GM12878 (cell line): ENCODE measurements at regions not wholly inside any gene's neighbourhood (a gene's known extent, or its start where the extent isn't known, plus 50 kb on each side); places are given as distances from the start of the nearest gene placed in this dataset.

Experiments
- ATAC-seq: fragments of 200-7000 bp; cut with Tn5 transposase; 3 replicates; pipeline ENCODE4 v1.9.1; 2020; ENCODE audit warnings: mild to moderate bottlenecking, moderate library complexity
- BruUV-seq: library from RNA; stranded (reverse); fragments of 400-500 nt; replicated peaks from 2 replicates; lab custom pipeline; 2021; lab: Mats Ljungman, UMichigan
- CTCF ChIA-PET: fragments of 300-600 bp; sonication (Branson Sonifier 250); formaldehyde crosslinking; extraction: SDS; loops from one replicate; lab custom pipeline; 2021; ENCODE audit warnings: inconsistent platforms; lab: Yijun Ruan, JAX
- POLR2A ChIA-PET: fragments of 350-600 bp; formaldehyde crosslinking; extraction: SDS; loops from one replicate; lab custom pipeline; 2021; ENCODE audit warnings: inconsistent platforms; lab: Charles Lee
- RAD21 ChIA-PET: fragments of 300-600 bp; sonication (Branson Sonifier 250); formaldehyde crosslinking; loops from one replicate; lab custom pipeline; 2023; ENCODE audit warnings: antibody characterized with exemption; ENCODE audit not compliant: unreplicated experiment; lab: Charles Lee
- SMC1A ChIA-PET: fragments of 300-600 bp; sonication (Branson Sonifier 250); formaldehyde crosslinking; loops from one replicate; lab custom pipeline; 2023; ENCODE audit not compliant: unreplicated experiment, uncharacterized antibody; lab: Charles Lee
- DNase-seq: peaks from one replicate; pipeline ENCODE4 v3.0.0-alpha.2; 2011; ENCODE audit warnings: low read depth, low spot score
- FAIRE-seq: peaks from 3 replicates; lab custom pipeline; 2011; peaks lifted over from hg19 to GRCh38; lab: Jason Lieb, UNC
- H2AFZ ChIP-seq: 2 replicates; pipeline ENCODE4 v1.6.0; 2011; ENCODE audit warnings: low read depth, low read length, control low read depth; ENCODE audit not compliant: control insufficient read depth
- H3K27ac ChIP-seq: 2 replicates; pipeline ENCODE4 v1.5.1; 2011; ENCODE audit warnings: control low read depth; ENCODE audit not compliant: control insufficient read depth, insufficient read depth
- H3K27me3 ChIP-seq, 2 experiments: replicated peaks in 1 of 2; 2 replicates each; pipeline versions ENCODE4 v1.6.0 to v1.6.1; 2011; ENCODE audit warnings: low read length in 1 of 2; ENCODE audit not compliant: control insufficient read depth in 2 of 2, insufficient read depth in 2 of 2
- H3K36me3 ChIP-seq, 2 experiments: 2 replicates each; pipeline ENCODE4 v1.5.1; 2011; ENCODE audit warnings: low read length in 1 of 2; ENCODE audit not compliant: control insufficient read depth in 2 of 2, insufficient read depth in 2 of 2
- H3K4me1 ChIP-seq: 2 replicates; pipeline ENCODE4 v1.6.1; 2011; ENCODE audit warnings: mild to moderate bottlenecking, low read length, moderate library complexity, mixed read lengths; ENCODE audit not compliant: control insufficient read depth, insufficient read depth
- H3K4me2 ChIP-seq: 2 replicates; pipeline ENCODE4 v1.6.0; 2011; ENCODE audit warnings: control low read depth; ENCODE audit not compliant: control insufficient read depth, insufficient read depth
- H3K4me3 ChIP-seq: fragments of 200-600 bp; sonication (generic); 2 replicates; pipeline ENCODE4 v1.5.1; 2016
- H3K79me2 ChIP-seq: 2 replicates; pipeline ENCODE4 v1.6.0; 2011; ENCODE audit warnings: low read length; ENCODE audit not compliant: control insufficient read depth, insufficient read depth
- H3K9ac ChIP-seq: 2 replicates; pipeline ENCODE4 v1.8.0; 2011; ENCODE audit warnings: low read length, control low read depth, mixed read lengths; ENCODE audit not compliant: control insufficient read depth, insufficient read depth
- H3K9me3 ChIP-seq: replicated peaks from 3 replicates; pipeline ENCODE4 v1.5.1; 2011; ENCODE audit warnings: mild to moderate bottlenecking, low read length; ENCODE audit not compliant: control insufficient read depth, insufficient read depth
- H4K20me1 ChIP-seq: 2 replicates; pipeline ENCODE4 v1.6.0; 2011; ENCODE audit not compliant: control insufficient read depth, insufficient read depth
- CBX5 ChIP-seq: sonication (generic); IDR thresholded peaks from 2 replicates; pipeline ENCODE4 v1.6.1; 2016; ENCODE audit warnings: low read depth, moderate library complexity, mild to moderate bottlenecking, inconsistent platforms
- CEBPZ ChIP-seq: fragments of 150-350 bp; IDR thresholded peaks from 2 replicates; pipeline ENCODE4 v1.6.1; 2016; ENCODE audit warnings: low read depth, low read length
- FOXK2 ChIP-seq: fragments of 450-650 bp; IDR thresholded peaks from 2 replicates; pipeline ENCODE4 v1.6.1; 2017; ENCODE audit warnings: mild to moderate bottlenecking, moderate library complexity
- HDGF ChIP-seq: fragments of 450-650 bp; IDR thresholded peaks from 2 replicates; pipeline ENCODE4 v1.6.1; 2016; ENCODE audit warnings: antibody characterized with exemption
- MXI1 ChIP-seq: fragments of 150-350 bp; IDR thresholded peaks from 2 replicates; pipeline ENCODE4 v1.6.1; 2011; ENCODE audit warnings: low read depth, mild to moderate bottlenecking, inconsistent platforms, low read length, improper control_type of control experiment
- PRDM15 ChIP-seq: fragments of 450-650 bp; formaldehyde crosslinking; IDR thresholded peaks from 2 replicates; pipeline ENCODE4 v1.4.0; 2020; ENCODE audit warnings: mild to moderate bottlenecking, moderate library complexity
- REST ChIP-seq: IDR thresholded peaks from 2 replicates; pipeline ENCODE4 v1.6.1; 2012; ENCODE audit warnings: mild to moderate bottlenecking, low read depth, low read length
- RUNX3 ChIP-seq: IDR thresholded peaks from 2 replicates; pipeline ENCODE4 v1.6.1; 2012; ENCODE audit warnings: low read length, inconsistent platforms
- ZNF384 ChIP-seq: IDR thresholded peaks from 2 replicates; pipeline ENCODE4 v1.6.1; 2012; ENCODE audit warnings: low read depth, mild to moderate bottlenecking, low read length, improper control_type of control experiment, borderline replicate concordance
- WGBS: methylation state at CpG from one replicate; pipeline ENCODE4 v1.1.6; 2016; ENCODE audit warnings: low lambda C conversion rate; ENCODE audit not compliant: insufficient replicate concordance, insufficient coverage; ENCODE audit errors: missing lambda C conversion rate; 5-methylcytosine and 5-hydroxymethylcytosine counted together
- in situ Hi-C: fragments of 300-500 bp; cut with MboI; formaldehyde crosslinking; loops from 9 replicates; pipeline ENCODE4 v1.14.3; 2018; ENCODE audit warnings: mixed read lengths
- intact Hi-C: fragments of 100-400 bp; cut with micrococcal nuclease; formaldehyde crosslinking; loops from one replicate; pipeline ENCODE4 v1.14.2; 2022; ENCODE audit not compliant: unreplicated experiment

- TF ChIP-seq CBX5 (no peak), REST (no peak), MXI1 (no peak), CEBPZ (no peak), ZNF384 (no peak), HDGF (no peak), RUNX3 (no peak), FOXK2 (no peak), PRDM15 (no peak)
- intact Hi-C loops: no loop called here
- Histone ChIP-seq H2AFZ (no peak overlapping the region), H4K20me1 (no peaks in the 10 kb centered on the region), H3K27ac (no peak overlapping the region), H3K4me2 (no peak overlapping the region), H3K9me3 (no peaks in the 10 kb centered on the region), H3K4me3 (no peak overlapping the region), H3K79me2 (peaks cover 21% of the 10 kb centered on the region), H3K36me3 (peaks cover 2 to 16% of the 10 kb centered on the region in 2 experiments; a peak in 2 of 4 replicates), H3K4me1 (peaks cover 4% of the 10 kb centered on the region; the same call in 1 of the 2 replicates), H3K9ac (no peak overlapping the region), H3K27me3 (no peaks in the 10 kb centered on the region)
- in situ Hi-C loops: no loop called here
- ATAC-seq (no peak), FAIRE-seq (no peak), DNase-seq (no peak)
- BruUV-seq: no TSS peak
- 86% methylated on average over 6 of the region's 6 CpGs for WGBS
- ChIA-PET RAD21 (no interaction called here), POLR2A (no interaction called here), SMC1A (no interaction called here), CTCF (no interaction called here)
Observed at GRCh38 chr3:72381584-72381983, 466.7 kb downstream of the SHQ1 start.
